ENCODE measurements at regions not wholly inside any gene's neighbourhood (a gene's known extent, or its start where the extent isn't known, plus 50 kb on each side); places are given as distances from the start of the nearest gene placed in this dataset.

- Mint-ChIP-seq H3K4me1 (ENCODE audit: unreplicated experiment) (peaks cover 25% of the 10 kb centered on the region), H3K27ac (ENCODE audit: unreplicated experiment) (peak overlapping the region; percentile 78), H3K36me3 (ENCODE audit: low read depth, unreplicated experiment) (peaks cover 6% of the 10 kb centered on the region), H3K27me3 (ENCODE audit: unreplicated experiment) (peaks cover 4% of the 10 kb centered on the region), H3K9me3 (ENCODE audit: unreplicated experiment) (no peaks in the 10 kb centered on the region), H3K4me3 (ENCODE audit: unreplicated experiment) (no peak overlapping the region)
- TF ChIP-seq CTCF (IDR thresholded peaks at IDR 0.05; ENCODE audit: unreplicated experiment) = no peak
- no peak for DNase-seq (ENCODE audit: low spot score)
These were observed 59.1 kb upstream of the IQSEC1 start for GRCh38 chr3:13132281-13132680.

- Mint-ChIP-seq H3K9me3 (ENCODE audit: unreplicated experiment) (no peaks in the 10 kb centered on the region), H3K4me1 (ENCODE audit: unreplicated experiment) (peaks cover 21% of the 10 kb centered on the region), H3K27ac (ENCODE audit: unreplicated experiment) (no peak overlapping the region), H3K36me3 (ENCODE audit: low read depth, unreplicated experiment) (no peaks in the 10 kb centered on the region), H3K4me3 (ENCODE audit: unreplicated experiment) (no peak overlapping the region), H3K27me3 (ENCODE audit: unreplicated experiment) (peaks cover 3% of the 10 kb centered on the region)
- DNase-seq (ENCODE audit: low spot score) = no peak
- TF ChIP-seq CTCF (IDR thresholded peaks at IDR 0.05; ENCODE audit: unreplicated experiment) = no peak
These were observed 57.4 kb upstream of the IQSEC1 start for GRCh38 chr3:13130464-13131193.

GRCh38 chr3:13125092-13126015 lies 52.1 kb upstream of the IQSEC1 start:
- H3K27ac Mint-ChIP-seq (ENCODE audit: unreplicated experiment) = no peak overlapping the region
- no peak for DNase-seq (ENCODE audit: low spot score)

GRCh38 chr3:13124631-13125030 lies 51.4 kb upstream of the IQSEC1 start:
- DNase-seq (ENCODE audit: low spot score) = no peak

More at GRCh38 chr3:13125092-13126015, 52.1 kb upstream of the IQSEC1 start:
- no peak overlapping the region for H3K4me3 Mint-ChIP-seq (ENCODE audit: unreplicated experiment)
- no peaks in the 10 kb centered on the region for H3K4me1 Mint-ChIP-seq (ENCODE audit: unreplicated experiment)
- H3K27me3 Mint-ChIP-seq (ENCODE audit: unreplicated experiment) = no peaks in the 10 kb centered on the region
- TF ChIP-seq CTCF (IDR thresholded peaks at IDR 0.05; ENCODE audit: unreplicated experiment) = no peak
- no peaks in the 10 kb centered on the region for H3K36me3 Mint-ChIP-seq (ENCODE audit: low read depth, unreplicated experiment)
- no peaks in the 10 kb centered on the region for H3K9me3 Mint-ChIP-seq (ENCODE audit: unreplicated experiment)

More at GRCh38 chr3:13124631-13125030, 51.4 kb upstream of the IQSEC1 start:
- Mint-ChIP-seq H3K27me3 (ENCODE audit: unreplicated experiment) (no peaks in the 10 kb centered on the region), H3K27ac (ENCODE audit: unreplicated experiment) (no peak overlapping the region), H3K4me1 (ENCODE audit: unreplicated experiment) (no peaks in the 10 kb centered on the region), H3K4me3 (ENCODE audit: unreplicated experiment) (no peak overlapping the region), H3K36me3 (ENCODE audit: low read depth, unreplicated experiment) (no peaks in the 10 kb centered on the region), H3K9me3 (ENCODE audit: unreplicated experiment) (no peaks in the 10 kb centered on the region)
- TF ChIP-seq CTCF (IDR thresholded peaks at IDR 0.05; ENCODE audit: unreplicated experiment) = no peak

Data from endothelial cell (in vitro differentiated cells).